Glutamatergic neuron (in vitro differentiated cells): ENCODE measurements at regions not wholly inside any gene's neighbourhood (a gene's known extent, or its start where the extent isn't known, plus 50 kb on each side); places are given as distances from the start of the nearest gene placed in this dataset.

ENCODE experiments used
- DNase-seq: peaks from one replicate; pipeline ENCODE4 v3.0.0; 2022
- H3K27ac Mint-ChIP-seq: one replicate; pipeline ENCODE4 v1.8.0; 2020; ENCODE audit warnings: mild to moderate bottlenecking, mixed read lengths, inconsistent platforms; ENCODE audit not compliant: unreplicated experiment
- H3K27me3 Mint-ChIP-seq: one replicate; pipeline ENCODE4 v1.8.0; 2020; ENCODE audit warnings: mild to moderate bottlenecking, moderate library complexity, mixed read lengths, inconsistent platforms; ENCODE audit not compliant: unreplicated experiment
- H3K36me3 Mint-ChIP-seq: one replicate; pipeline ENCODE4 v1.8.0; 2020; ENCODE audit warnings: mild to moderate bottlenecking, mixed read lengths, inconsistent platforms; ENCODE audit not compliant: unreplicated experiment
- H3K4me1 Mint-ChIP-seq: one replicate; pipeline ENCODE4 v1.8.0; 2020; ENCODE audit warnings: mild to moderate bottlenecking, low read depth, mixed read lengths, inconsistent platforms; ENCODE audit not compliant: unreplicated experiment
- H3K4me3 Mint-ChIP-seq: one replicate; pipeline ENCODE4 v1.8.0; 2020; ENCODE audit warnings: mild to moderate bottlenecking, mixed read lengths, inconsistent platforms; ENCODE audit not compliant: unreplicated experiment
- H3K9me3 Mint-ChIP-seq: one replicate; pipeline ENCODE4 v1.8.0; 2020; ENCODE audit warnings: mild to moderate bottlenecking, moderate library complexity, mixed read lengths, inconsistent platforms; ENCODE audit not compliant: unreplicated experiment
- TF ChIP-seq, protein P1 (sequence below): fragments of 200-600 bp; sonication (generic); IDR thresholded peaks from one replicate; pipeline ENCODE4 v1.5.0; 2021; ENCODE audit not compliant: partially characterized antibody, unreplicated experiment

DNA sequence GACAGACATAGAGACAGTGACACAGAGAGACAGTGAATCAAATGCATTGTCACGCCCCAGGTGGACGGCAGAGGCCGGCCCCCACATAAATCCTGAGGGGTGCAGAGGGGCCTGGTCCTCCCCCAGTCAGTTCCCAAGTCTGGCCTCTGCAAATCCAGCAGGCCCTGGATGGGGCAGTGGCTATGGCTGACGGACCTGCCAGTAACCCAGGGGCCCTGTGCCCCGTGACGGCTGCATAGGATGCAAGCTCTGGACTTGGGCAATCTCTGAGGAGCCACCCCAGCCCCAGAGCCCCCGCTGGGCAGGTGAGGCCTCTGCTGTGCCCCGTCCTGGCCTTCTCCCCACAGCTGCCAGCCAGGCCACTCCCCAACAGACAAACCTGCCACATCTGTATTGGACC lies 204.5 kb downstream of the BRD1 start:
- no peak for DNase-seq
- Mint-ChIP-seq H3K27ac (peak overlapping the region; percentile 62), H3K9me3 (peaks cover 27% of the 10 kb centered on the region)

DNA sequence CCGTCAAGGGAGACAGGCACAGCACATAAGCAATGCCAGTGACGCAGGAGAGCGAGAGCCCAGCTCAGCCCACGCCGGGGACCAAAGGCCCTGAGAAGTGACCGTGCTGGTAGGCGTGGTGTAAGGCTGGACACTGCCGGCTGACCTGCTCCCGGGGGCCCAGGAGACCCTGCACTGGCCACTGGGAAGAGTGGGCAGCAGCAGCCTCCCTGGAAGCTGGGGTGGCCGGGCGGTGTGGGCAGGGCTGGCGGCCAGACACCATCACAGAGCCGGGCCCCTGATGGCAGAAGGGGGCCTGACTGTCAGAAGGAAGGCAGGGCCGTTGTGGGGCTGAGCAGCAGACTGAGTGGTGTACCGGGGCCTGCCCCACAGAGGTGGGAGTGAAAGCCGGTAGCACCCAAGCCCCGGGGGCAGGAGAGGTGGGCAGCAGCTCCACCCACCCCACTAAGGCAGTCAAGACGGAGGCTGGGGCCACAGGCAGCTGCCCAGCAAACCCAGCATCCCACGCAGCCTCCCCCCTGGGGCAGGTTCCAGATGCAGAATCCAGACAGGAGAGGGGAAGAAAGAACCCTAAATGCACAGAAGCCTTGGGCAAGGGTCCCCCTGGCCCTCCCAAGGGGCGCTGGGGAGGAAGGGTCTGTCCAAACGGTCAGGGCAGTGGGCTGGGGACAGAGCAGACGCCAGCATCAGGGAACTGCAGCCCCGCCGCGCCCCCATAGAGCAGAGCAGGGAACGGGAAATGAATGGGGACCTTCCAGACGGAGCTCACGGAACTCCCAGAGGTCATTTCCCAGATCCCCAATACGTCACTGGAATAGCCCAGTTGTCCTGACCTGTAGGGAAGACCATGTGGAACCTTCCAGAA lies 205.2 kb downstream of the BRD1 start:
- peaks cover 15% of the 10 kb centered on the region for H3K36me3 Mint-ChIP-seq
- H3K27me3 Mint-ChIP-seq, result peaks cover 10% of the 10 kb centered on the region
- H3K9me3 Mint-ChIP-seq, result peaks cover 25% of the 10 kb centered on the region
- DNase-seq, result no peak
- TF ChIP-seq, protein P1, sequence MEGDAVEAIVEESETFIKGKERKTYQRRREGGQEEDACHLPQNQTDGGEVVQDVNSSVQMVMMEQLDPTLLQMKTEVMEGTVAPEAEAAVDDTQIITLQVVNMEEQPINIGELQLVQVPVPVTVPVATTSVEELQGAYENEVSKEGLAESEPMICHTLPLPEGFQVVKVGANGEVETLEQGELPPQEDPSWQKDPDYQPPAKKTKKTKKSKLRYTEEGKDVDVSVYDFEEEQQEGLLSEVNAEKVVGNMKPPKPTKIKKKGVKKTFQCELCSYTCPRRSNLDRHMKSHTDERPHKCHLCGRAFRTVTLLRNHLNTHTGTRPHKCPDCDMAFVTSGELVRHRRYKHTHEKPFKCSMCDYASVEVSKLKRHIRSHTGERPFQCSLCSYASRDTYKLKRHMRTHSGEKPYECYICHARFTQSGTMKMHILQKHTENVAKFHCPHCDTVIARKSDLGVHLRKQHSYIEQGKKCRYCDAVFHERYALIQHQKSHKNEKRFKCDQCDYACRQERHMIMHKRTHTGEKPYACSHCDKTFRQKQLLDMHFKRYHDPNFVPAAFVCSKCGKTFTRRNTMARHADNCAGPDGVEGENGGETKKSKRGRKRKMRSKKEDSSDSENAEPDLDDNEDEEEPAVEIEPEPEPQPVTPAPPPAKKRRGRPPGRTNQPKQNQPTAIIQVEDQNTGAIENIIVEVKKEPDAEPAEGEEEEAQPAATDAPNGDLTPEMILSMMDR, result no peak
- peak overlapping the region; percentile 62 for H3K27ac Mint-ChIP-seq
- no peaks in the 10 kb centered on the region for H3K4me1 Mint-ChIP-seq
- H3K4me3 Mint-ChIP-seq, result no peak overlapping the region

More for the DNA sequence above, 204.5 kb downstream of the BRD1 start:
- H3K36me3 Mint-ChIP-seq, result peaks cover 15% of the 10 kb centered on the region
- H3K4me3 Mint-ChIP-seq, result no peak overlapping the region
- TF ChIP-seq, protein P1, result no peak
- H3K27me3 Mint-ChIP-seq, result peaks cover 13% of the 10 kb centered on the region
- H3K4me1 Mint-ChIP-seq, result no peaks in the 10 kb centered on the region

- H3K9me3 Mint-ChIP-seq, result peaks cover 29% of the 10 kb centered on the region
- peaks cover 10% of the 10 kb centered on the region for H3K27me3 Mint-ChIP-seq
- no peak for DNase-seq
- TF ChIP-seq, protein P1, result no peak
- H3K36me3 Mint-ChIP-seq, result peaks cover 15% of the 10 kb centered on the region
- no peak overlapping the region for H3K27ac Mint-ChIP-seq
- H3K4me3 Mint-ChIP-seq, result no peak overlapping the region
- no peaks in the 10 kb centered on the region for H3K4me1 Mint-ChIP-seq
Measured at GRCh38 chr22:49621601-49622210, 206.0 kb downstream of the BRD1 start.

- peaks cover 30% of the 10 kb centered on the region for H3K9me3 Mint-ChIP-seq
- peaks cover 15% of the 10 kb centered on the region for H3K36me3 Mint-ChIP-seq
- peaks cover 9% of the 10 kb centered on the region for H3K27me3 Mint-ChIP-seq
- TF ChIP-seq, protein P1, result no peak
- DNase-seq, result no peak
- H3K27ac Mint-ChIP-seq, result no peak overlapping the region
- no peak overlapping the region for H3K4me3 Mint-ChIP-seq
- no peaks in the 10 kb centered on the region for H3K4me1 Mint-ChIP-seq
Measured at GRCh38 chr22:49620666-49621065, 207.0 kb downstream of the BRD1 start.
